Astrocyte (in vitro differentiated cells and primary cell): ENCODE measurements at regions not wholly inside any gene's neighbourhood (a gene's known extent, or its start where the extent isn't known, plus 50 kb on each side); places are given as distances from the start of the nearest gene placed in this dataset.
"Not testable (repeated sequence)": the region's sequence is repeated elsewhere in the genome, so short reads cannot be mapped to it uniquely, and the experiment has no call there.

Experiments used
- DNase-seq: peaks from one replicate; pipeline ENCODE4 v3.0.0-alpha.2; 2010; ENCODE audit warnings: low read depth
- FAIRE-seq: peaks from 2 replicates; lab custom pipeline; 2011; peaks lifted over from hg19 to GRCh38; lab: Jason Lieb, UNC
- H2AFZ ChIP-seq: 2 replicates; pipeline ENCODE4 v1.6.0; 2012; ENCODE audit warnings: low read depth, low read length, inconsistent platforms
- H3K27ac ChIP-seq: 2 replicates; pipeline ENCODE4 v1.5.1; 2011; ENCODE audit warnings: low read depth, low read length, inconsistent platforms
- H3K27me3 ChIP-seq: 2 replicates; pipeline ENCODE4 v1.6.0; 2011; ENCODE audit warnings: low read length, inconsistent platforms; ENCODE audit not compliant: insufficient read depth
- H3K36me3 ChIP-seq: 2 replicates; pipeline ENCODE4 v1.5.1; 2011; ENCODE audit warnings: low read length, inconsistent platforms; ENCODE audit not compliant: insufficient read depth
- H3K4me1 ChIP-seq: 2 replicates; pipeline ENCODE4 v1.5.1; 2011; ENCODE audit warnings: low read length, inconsistent platforms; ENCODE audit not compliant: insufficient read depth
- H3K4me2 ChIP-seq: 2 replicates; pipeline ENCODE4 v1.6.0; 2012; ENCODE audit warnings: low read length, inconsistent platforms
- H3K4me3 ChIP-seq: 2 replicates; pipeline ENCODE4 v1.5.1; 2011; ENCODE audit warnings: low read depth, mild to moderate bottlenecking, low read length, inconsistent platforms; ENCODE audit not compliant: insufficient read depth
- H3K79me2 ChIP-seq: 2 replicates; pipeline ENCODE4 v1.6.0; 2012; ENCODE audit warnings: mild to moderate bottlenecking, low read length, inconsistent platforms; ENCODE audit not compliant: insufficient read depth
- H3K9ac ChIP-seq: 2 replicates; pipeline ENCODE4 v1.6.0; 2012; ENCODE audit warnings: mild to moderate bottlenecking, low read length, inconsistent platforms
- H3K9me3 ChIP-seq: 2 replicates; pipeline ENCODE4 v1.5.1; 2012; ENCODE audit warnings: low read depth, mild to moderate bottlenecking, low read length, inconsistent platforms; ENCODE audit not compliant: insufficient read depth
- H4K20me1 ChIP-seq: 2 replicates; pipeline ENCODE4 v1.6.0; 2012; ENCODE audit warnings: low read length, inconsistent platforms; ENCODE audit not compliant: insufficient read depth
- H3K27ac Mint-ChIP-seq: one replicate; pipeline ENCODE4 v1.8.0; 2021; ENCODE audit warnings: mild to moderate bottlenecking, mixed read lengths; ENCODE audit not compliant: unreplicated experiment
- H3K27me3 Mint-ChIP-seq: one replicate; pipeline ENCODE4 v1.8.0; 2021; ENCODE audit warnings: low read depth, mixed read lengths; ENCODE audit not compliant: unreplicated experiment
- H3K36me3 Mint-ChIP-seq: one replicate; pipeline ENCODE4 v1.8.0; 2021; ENCODE audit warnings: low read depth, mixed read lengths; ENCODE audit not compliant: unreplicated experiment
- H3K4me1 Mint-ChIP-seq: one replicate; pipeline ENCODE4 v1.8.0; 2021; ENCODE audit warnings: low read depth, mixed read lengths; ENCODE audit not compliant: unreplicated experiment
- H3K4me3 Mint-ChIP-seq: one replicate; pipeline ENCODE4 v1.8.0; 2021; ENCODE audit warnings: mild to moderate bottlenecking, moderate library complexity, mixed read lengths; ENCODE audit not compliant: unreplicated experiment
- H3K9me3 Mint-ChIP-seq: one replicate; pipeline ENCODE4 v1.8.0; 2021; ENCODE audit warnings: mild to moderate bottlenecking, mixed read lengths; ENCODE audit not compliant: unreplicated experiment
- EZH2 ChIP-seq: IDR thresholded peaks from 2 replicates; pipeline ENCODE4 v1.6.1; 2012; ENCODE audit warnings: mild to moderate bottlenecking, low read length, inconsistent platforms; ENCODE audit not compliant: insufficient read depth
- TF ChIP-seq, protein P1 (sequence below): IDR thresholded peaks from 2 replicates; pipeline ENCODE4 v1.5.1; 2011; ENCODE audit warnings: low read depth, mild to moderate bottlenecking, inconsistent platforms, low read length, moderate library complexity; ENCODE audit not compliant: insufficient read depth

DNA sequence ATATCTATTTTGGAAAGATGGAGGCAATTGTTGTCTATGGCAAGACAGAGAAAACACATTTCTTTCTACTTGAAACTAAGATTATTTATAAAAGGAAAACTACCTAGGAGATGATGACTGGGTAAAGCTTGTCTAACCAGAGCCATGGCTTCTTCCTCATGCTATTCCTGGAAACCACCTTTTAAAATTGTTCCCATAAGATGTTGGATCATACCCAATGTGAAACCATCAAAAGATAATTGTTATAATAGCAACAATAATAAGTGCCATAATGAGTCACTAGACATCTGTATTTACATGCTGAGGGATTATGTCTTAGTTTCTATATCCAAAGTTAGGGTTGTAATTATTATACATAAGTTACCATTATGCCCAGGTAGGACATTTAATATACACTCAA lies 428.4 kb downstream of the KCNJ2 start:
- no peaks in the 10 kb centered on the region for H3K9me3 ChIP-seq
- H3K9ac ChIP-seq: no peak overlapping the region
- no peak overlapping the region for H2AFZ ChIP-seq
- no peaks in the 10 kb centered on the region for H3K36me3 ChIP-seq
- Mint-ChIP-seq H3K36me3 (no peaks in the 10 kb centered on the region), H3K4me1 (peaks cover 2% of the 10 kb centered on the region), H3K4me3 (no peak overlapping the region), H3K27me3 (no peaks in the 10 kb centered on the region), H3K9me3 (no peaks in the 10 kb centered on the region), H3K27ac (no peak overlapping the region)
- no peak for FAIRE-seq
- no peak overlapping the region for H3K4me3 ChIP-seq
- no peak overlapping the region for H3K27ac ChIP-seq
- no peaks in the 10 kb centered on the region for H4K20me1 ChIP-seq
- H3K4me2 ChIP-seq: no peak overlapping the region
- TF ChIP-seq EZH2: no peak
- TF ChIP-seq, protein P1, sequence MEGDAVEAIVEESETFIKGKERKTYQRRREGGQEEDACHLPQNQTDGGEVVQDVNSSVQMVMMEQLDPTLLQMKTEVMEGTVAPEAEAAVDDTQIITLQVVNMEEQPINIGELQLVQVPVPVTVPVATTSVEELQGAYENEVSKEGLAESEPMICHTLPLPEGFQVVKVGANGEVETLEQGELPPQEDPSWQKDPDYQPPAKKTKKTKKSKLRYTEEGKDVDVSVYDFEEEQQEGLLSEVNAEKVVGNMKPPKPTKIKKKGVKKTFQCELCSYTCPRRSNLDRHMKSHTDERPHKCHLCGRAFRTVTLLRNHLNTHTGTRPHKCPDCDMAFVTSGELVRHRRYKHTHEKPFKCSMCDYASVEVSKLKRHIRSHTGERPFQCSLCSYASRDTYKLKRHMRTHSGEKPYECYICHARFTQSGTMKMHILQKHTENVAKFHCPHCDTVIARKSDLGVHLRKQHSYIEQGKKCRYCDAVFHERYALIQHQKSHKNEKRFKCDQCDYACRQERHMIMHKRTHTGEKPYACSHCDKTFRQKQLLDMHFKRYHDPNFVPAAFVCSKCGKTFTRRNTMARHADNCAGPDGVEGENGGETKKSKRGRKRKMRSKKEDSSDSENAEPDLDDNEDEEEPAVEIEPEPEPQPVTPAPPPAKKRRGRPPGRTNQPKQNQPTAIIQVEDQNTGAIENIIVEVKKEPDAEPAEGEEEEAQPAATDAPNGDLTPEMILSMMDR: no peak
- no peaks in the 10 kb centered on the region for H3K27me3 ChIP-seq
- no peaks in the 10 kb centered on the region for H3K79me2 ChIP-seq
- no peak for DNase-seq
- H3K4me1 ChIP-seq: no peaks in the 10 kb centered on the region

DNA sequence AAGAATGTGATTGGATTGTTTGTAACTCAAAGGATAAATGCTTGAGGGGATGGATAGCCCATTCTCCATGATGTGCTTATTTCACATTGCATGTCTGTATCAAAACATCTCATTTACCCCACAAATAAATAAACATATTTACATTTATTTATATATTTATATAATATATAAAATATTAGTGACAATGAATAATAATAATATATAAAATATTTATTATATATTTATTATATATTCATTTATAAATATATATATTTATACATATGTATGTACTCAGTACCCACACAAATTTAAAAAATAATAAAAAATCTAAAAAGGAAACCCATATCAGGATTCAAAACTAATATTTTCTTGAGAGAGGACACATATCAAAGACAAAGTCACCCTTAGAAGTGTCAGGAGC lies 429.9 kb downstream of the KCNJ2 start:
- Mint-ChIP-seq H3K27me3 (no peaks in the 10 kb centered on the region), H3K4me3 (no peak overlapping the region), H3K9me3 (no peaks in the 10 kb centered on the region), H3K36me3 (no peaks in the 10 kb centered on the region), H3K4me1 (peaks cover 2% of the 10 kb centered on the region), H3K27ac (no peak overlapping the region)
- H3K79me2 ChIP-seq: no peaks in the 10 kb centered on the region
- H3K9ac ChIP-seq: no peak overlapping the region
- no peak overlapping the region for H2AFZ ChIP-seq
- H3K36me3 ChIP-seq: no peaks in the 10 kb centered on the region
- H4K20me1 ChIP-seq: no peaks in the 10 kb centered on the region
- H3K4me3 ChIP-seq: no peak overlapping the region
- FAIRE-seq (no peak), DNase-seq (no peak)
- no peak overlapping the region for H3K4me2 ChIP-seq
- H3K4me1 ChIP-seq: no peaks in the 10 kb centered on the region
- no peaks in the 10 kb centered on the region for H3K9me3 ChIP-seq
- TF ChIP-seq, protein P1: no peak
- TF ChIP-seq EZH2: no peak
- no peaks in the 10 kb centered on the region for H3K27me3 ChIP-seq
- no peak overlapping the region for H3K27ac ChIP-seq

DNA sequence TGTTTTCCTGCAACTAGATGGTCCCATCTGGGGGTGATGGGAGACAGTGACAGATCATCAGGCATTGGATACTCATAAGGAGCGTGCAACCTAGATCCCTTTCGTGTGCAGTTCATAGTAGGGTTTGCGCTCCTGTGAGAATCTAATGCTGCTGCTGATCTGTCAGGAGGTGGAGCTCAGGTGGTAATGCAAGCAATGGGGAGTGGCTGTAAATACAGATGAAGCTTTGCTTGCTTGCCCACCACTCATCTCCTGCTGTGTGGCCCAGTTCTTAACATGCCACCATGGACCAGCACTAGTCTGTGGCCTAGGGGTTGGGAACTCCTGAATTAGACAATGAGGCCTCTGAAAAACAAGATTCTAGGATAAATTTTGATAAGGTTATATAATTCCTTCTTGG lies 430.6 kb downstream of the KCNJ2 start:
- H3K27ac ChIP-seq, H4K20me1 ChIP-seq, H3K27ac Mint-ChIP-seq, H3K27me3 Mint-ChIP-seq, H3K4me1 Mint-ChIP-seq, DNase-seq, H3K36me3 Mint-ChIP-seq, H3K9me3 ChIP-seq, H3K4me3 ChIP-seq, H3K36me3 ChIP-seq, H3K9ac ChIP-seq, FAIRE-seq, H3K4me3 Mint-ChIP-seq, H3K9me3 Mint-ChIP-seq, H3K4me1 ChIP-seq, H3K4me2 ChIP-seq, H2AFZ ChIP-seq, H3K79me2 ChIP-seq, H3K27me3 ChIP-seq: not testable (repeated sequence)
